RWPE2 (cell line): ENCODE measurements at regions not wholly inside any gene's neighbourhood (a gene's known extent, or its start where the extent isn't known, plus 50 kb on each side); places are given as distances from the start of the nearest gene placed in this dataset.

Experiments used
- ATAC-seq: fragments of 200-7000 bp; cut with Tn5 transposase; 3 replicates; pipeline ENCODE4 v1.9.1; 2021; ENCODE audit warnings: low read depth
- DNase-seq: peaks from one replicate; pipeline ENCODE4 v3.0.0-alpha.2; 2020; ENCODE audit warnings: low spot score
- H3K27ac ChIP-seq: fragments of 450-650 bp; 2 replicates; pipeline ENCODE4 v1.5.1; 2017; ENCODE audit warnings: mild to moderate bottlenecking; ENCODE audit not compliant: poor library complexity, severe bottlenecking
- H3K27me3 ChIP-seq: fragments of 250-450 bp; sonication (Bioruptor Pico); 2 replicates; pipeline ENCODE4 v1.5.1; 2021; ENCODE audit warnings: mild to moderate bottlenecking, moderate library complexity; ENCODE audit not compliant: insufficient read depth, poor library complexity, severe bottlenecking
- H3K36me3 ChIP-seq: fragments of 250-450 bp; sonication (Bioruptor Pico); 2 replicates; pipeline ENCODE4 v1.5.1; 2020; ENCODE audit warnings: low read depth, mild to moderate bottlenecking, moderate library complexity
- H3K4me1 ChIP-seq: fragments of 250-450 bp; sonication (Bioruptor Pico); 2 replicates; pipeline ENCODE4 v1.5.1; 2021; ENCODE audit warnings: mild to moderate bottlenecking, moderate library complexity; ENCODE audit not compliant: insufficient read depth, poor library complexity, severe bottlenecking
- H3K4me3 ChIP-seq: fragments of 250-450 bp; sonication (Bioruptor Pico); 2 replicates; pipeline ENCODE4 v1.5.1; 2021; ENCODE audit warnings: mild to moderate bottlenecking, moderate library complexity; ENCODE audit not compliant: severe bottlenecking
- H3K9me3 ChIP-seq: fragments of 250-450 bp; sonication (Bioruptor Pico); 2 replicates; pipeline ENCODE4 v1.5.1; 2021; ENCODE audit warnings: mild to moderate bottlenecking, moderate library complexity; ENCODE audit not compliant: severe bottlenecking
- TF ChIP-seq, protein P1 (sequence below): fragments of 450-650 bp; IDR thresholded peaks from one replicate; pipeline ENCODE4 v1.5.1; 2017; ENCODE audit warnings: mild to moderate bottlenecking, moderate library complexity; ENCODE audit not compliant: poor library complexity, severe bottlenecking

GRCh38 chr7:108717781-108718180 lies 148.1 kb downstream of the DNAJB9 start:
- TF ChIP-seq, protein P1, sequence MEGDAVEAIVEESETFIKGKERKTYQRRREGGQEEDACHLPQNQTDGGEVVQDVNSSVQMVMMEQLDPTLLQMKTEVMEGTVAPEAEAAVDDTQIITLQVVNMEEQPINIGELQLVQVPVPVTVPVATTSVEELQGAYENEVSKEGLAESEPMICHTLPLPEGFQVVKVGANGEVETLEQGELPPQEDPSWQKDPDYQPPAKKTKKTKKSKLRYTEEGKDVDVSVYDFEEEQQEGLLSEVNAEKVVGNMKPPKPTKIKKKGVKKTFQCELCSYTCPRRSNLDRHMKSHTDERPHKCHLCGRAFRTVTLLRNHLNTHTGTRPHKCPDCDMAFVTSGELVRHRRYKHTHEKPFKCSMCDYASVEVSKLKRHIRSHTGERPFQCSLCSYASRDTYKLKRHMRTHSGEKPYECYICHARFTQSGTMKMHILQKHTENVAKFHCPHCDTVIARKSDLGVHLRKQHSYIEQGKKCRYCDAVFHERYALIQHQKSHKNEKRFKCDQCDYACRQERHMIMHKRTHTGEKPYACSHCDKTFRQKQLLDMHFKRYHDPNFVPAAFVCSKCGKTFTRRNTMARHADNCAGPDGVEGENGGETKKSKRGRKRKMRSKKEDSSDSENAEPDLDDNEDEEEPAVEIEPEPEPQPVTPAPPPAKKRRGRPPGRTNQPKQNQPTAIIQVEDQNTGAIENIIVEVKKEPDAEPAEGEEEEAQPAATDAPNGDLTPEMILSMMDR: no peak
- Histone ChIP-seq H3K9me3 (no peaks in the 10 kb centered on the region), H3K27me3 (no peaks in the 10 kb centered on the region), H3K4me3 (no peak overlapping the region), H3K27ac (no peak overlapping the region), H3K36me3 (no peaks in the 10 kb centered on the region), H3K4me1 (no peaks in the 10 kb centered on the region)
- ATAC-seq (no peak), DNase-seq (no peak)

- no peaks in the 10 kb centered on the region for H3K9me3 ChIP-seq
- no peak for DNase-seq
- no peak overlapping the region for H3K27ac ChIP-seq
- H3K4me1 ChIP-seq: no peaks in the 10 kb centered on the region
- ATAC-seq: no peak
- no peak overlapping the region for H3K4me3 ChIP-seq
- H3K27me3 ChIP-seq: no peaks in the 10 kb centered on the region
- TF ChIP-seq, protein P1: no peak
- H3K36me3 ChIP-seq: no peaks in the 10 kb centered on the region
These were observed 150.0 kb downstream of the DNAJB9 start for GRCh38 chr7:108719631-108720030.

DNA sequence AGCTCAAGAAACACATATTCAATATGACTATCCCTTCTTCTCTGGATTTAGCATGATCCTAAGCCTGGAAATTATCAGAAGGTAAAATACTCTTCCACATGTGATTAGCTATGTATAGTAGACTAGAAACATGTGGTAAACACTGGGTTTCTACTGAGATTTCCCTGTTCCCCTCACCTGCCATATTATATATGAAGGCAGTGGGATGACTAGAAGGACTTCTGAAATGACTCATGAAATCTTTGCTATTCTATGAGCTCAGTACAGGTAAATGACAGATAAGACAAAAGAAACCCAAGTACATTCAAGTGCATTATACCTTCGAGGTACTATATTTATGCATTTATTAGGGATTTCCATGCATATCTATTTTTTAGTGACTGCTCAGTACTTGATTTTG lies 152.9 kb downstream of the DNAJB9 start:
- no peak for DNase-seq
- Histone ChIP-seq H3K4me1 (no peaks in the 10 kb centered on the region), H3K36me3 (no peaks in the 10 kb centered on the region), H3K4me3 (no peak overlapping the region), H3K27me3 (no peaks in the 10 kb centered on the region), H3K9me3 (no peaks in the 10 kb centered on the region), H3K27ac (no peak overlapping the region)
- TF ChIP-seq, protein P1: no peak
- ATAC-seq: no peak

GRCh38 chr7:108723381-108723814 lies 153.7 kb downstream of the DNAJB9 start:
- TF ChIP-seq, protein P1: no peak
- H3K27me3 ChIP-seq: no peaks in the 10 kb centered on the region
- H3K9me3 ChIP-seq: no peaks in the 10 kb centered on the region
- ATAC-seq (no peak), DNase-seq (no peak)
- H3K4me3 ChIP-seq: no peak overlapping the region
- H3K4me1 ChIP-seq: no peaks in the 10 kb centered on the region
- H3K36me3 ChIP-seq: no peaks in the 10 kb centered on the region
- no peak overlapping the region for H3K27ac ChIP-seq

- H3K9me3 ChIP-seq: no peaks in the 10 kb centered on the region
- H3K4me1 ChIP-seq: no peaks in the 10 kb centered on the region
- H3K36me3 ChIP-seq: no peaks in the 10 kb centered on the region
- no peak overlapping the region for H3K27ac ChIP-seq
- H3K4me3 ChIP-seq: no peak overlapping the region
- ATAC-seq (no peak), DNase-seq (no peak)
- TF ChIP-seq, protein P1: no peak
- no peaks in the 10 kb centered on the region for H3K27me3 ChIP-seq
These were observed 154.8 kb downstream of the DNAJB9 start for GRCh38 chr7:108724251-108725100.
